ENCODE measurements at regions not wholly inside any gene's neighbourhood (a gene's known extent, or its start where the extent isn't known, plus 50 kb on each side); places are given as distances from the start of the nearest gene placed in this dataset.

GRCh38 chr9:7286101-7286500 lies 513.5 kb downstream of the DMAC1 start:
- Histone ChIP-seq H3K9me3 (no peaks in the 10 kb centered on the region), H3K36me3 (ENCODE audit: low read depth) (no peaks in the 10 kb centered on the region), H3K4me3 (no peak overlapping the region), H3K4me1 (ENCODE audit: low read depth) (no peaks in the 10 kb centered on the region)
- no peak for DNase-seq
- no peak for TF ChIP-seq CTCF (IDR thresholded peaks at IDR 0.05)
- intact Hi-C loops (cut with DNase I, micrococcal nuclease), result no loop called here
- ATAC-seq, result no peak

DNA sequence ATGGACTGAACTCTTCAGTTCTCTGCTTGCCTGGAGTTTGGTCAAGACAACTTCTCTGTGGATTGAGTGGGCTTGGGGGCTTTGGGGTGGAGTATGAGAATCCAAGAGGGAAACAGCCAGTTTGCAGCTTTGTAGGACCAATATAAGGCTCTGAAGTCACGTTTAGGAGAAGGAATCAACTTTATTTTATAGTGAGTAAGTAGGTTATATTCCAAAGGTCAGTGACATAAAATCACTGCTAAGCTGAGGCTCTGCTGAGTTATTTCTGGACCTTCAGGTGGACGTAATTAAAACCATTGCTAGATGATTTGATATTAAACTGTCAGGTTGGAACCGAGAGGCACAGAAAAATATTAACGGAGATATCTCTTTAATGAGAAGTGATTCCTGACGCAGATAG lies 514.4 kb downstream of the DMAC1 start:
- ATAC-seq (peak; percentile 74), DNase-seq (no peak)
- Histone ChIP-seq H3K4me3 (no peak overlapping the region), H3K36me3 (ENCODE audit: low read depth) (no peaks in the 10 kb centered on the region), H3K4me1 (ENCODE audit: low read depth) (no peaks in the 10 kb centered on the region), H3K9me3 (no peaks in the 10 kb centered on the region)
- TF ChIP-seq CTCF (IDR thresholded peaks at IDR 0.05), result no peak
- intact Hi-C loops (cut with DNase I, micrococcal nuclease), result no loop called here

GRCh38 chr9:7284517-7284916 lies 515.1 kb downstream of the DMAC1 start:
- Histone ChIP-seq H3K4me1 (ENCODE audit: low read depth) (no peaks in the 10 kb centered on the region), H3K4me3 (no peak overlapping the region), H3K9me3 (no peaks in the 10 kb centered on the region), H3K36me3 (ENCODE audit: low read depth) (no peaks in the 10 kb centered on the region)
- TF ChIP-seq CTCF (IDR thresholded peaks at IDR 0.05), result no peak
- DNase-seq (no peak), ATAC-seq (no peak)
- intact Hi-C loops (cut with DNase I, micrococcal nuclease), result no loop called here

DNA sequence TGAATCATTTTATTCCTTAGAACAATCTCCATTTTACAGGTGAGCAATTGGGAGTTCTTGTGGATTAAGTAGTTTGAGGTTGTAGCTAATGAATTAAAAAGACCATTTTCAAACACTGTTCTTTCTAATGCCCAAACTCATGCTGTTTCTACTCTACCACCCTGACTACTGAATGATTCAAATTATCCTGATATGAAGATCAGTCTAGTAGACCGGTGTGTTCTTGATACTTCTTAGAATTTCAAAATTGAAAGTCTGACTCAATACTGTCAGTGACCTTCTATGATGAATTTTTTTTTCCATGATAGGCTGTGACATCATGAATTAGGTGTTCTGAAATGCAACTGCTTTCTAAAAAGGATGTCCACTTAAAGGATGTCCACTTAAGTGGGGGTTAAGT lies 515.5 kb downstream of the DMAC1 start:
- no peaks in the 10 kb centered on the region for H3K9me3 ChIP-seq
- H3K36me3 ChIP-seq (ENCODE audit: low read depth), result no peaks in the 10 kb centered on the region
- ATAC-seq (no peak), DNase-seq (no peak)
- no peak overlapping the region for H3K4me3 ChIP-seq
- intact Hi-C loops (cut with DNase I, micrococcal nuclease), result no loop called here
- no peak for TF ChIP-seq CTCF (IDR thresholded peaks at IDR 0.05)
- no peaks in the 10 kb centered on the region for H3K4me1 ChIP-seq (ENCODE audit: low read depth)

DNA sequence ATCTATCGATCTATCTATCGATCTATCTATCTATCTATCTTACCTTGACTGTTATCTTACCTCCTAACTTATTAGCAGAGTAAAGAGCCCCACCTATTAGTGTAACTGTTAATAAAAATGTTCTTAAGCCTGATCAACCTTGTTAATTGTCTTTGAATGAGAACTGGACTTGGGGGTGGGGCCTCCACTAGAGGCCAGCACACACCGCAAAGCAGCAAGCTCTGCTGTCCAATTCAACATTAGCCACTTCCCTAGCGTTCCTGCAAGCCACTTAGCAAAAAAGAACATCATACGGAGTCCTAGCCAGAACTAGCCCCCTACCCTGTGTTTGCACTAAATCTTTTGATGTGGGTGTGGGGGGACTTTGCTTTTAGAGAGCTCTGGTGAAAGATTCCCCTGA lies 515.8 kb downstream of the KDM4C start:
- no peak for ATAC-seq
- Histone ChIP-seq H3K4me3 (no peak overlapping the region), H3K36me3 (ENCODE audit: low read depth) (no peaks in the 10 kb centered on the region), H3K4me1 (ENCODE audit: low read depth) (no peaks in the 10 kb centered on the region), H3K9me3 (no peaks in the 10 kb centered on the region)
- DNase-seq, result no peak
- TF ChIP-seq CTCF (IDR thresholded peaks at IDR 0.05), result no peak
- intact Hi-C loops (cut with DNase I, micrococcal nuclease), result no loop called here

DNA sequence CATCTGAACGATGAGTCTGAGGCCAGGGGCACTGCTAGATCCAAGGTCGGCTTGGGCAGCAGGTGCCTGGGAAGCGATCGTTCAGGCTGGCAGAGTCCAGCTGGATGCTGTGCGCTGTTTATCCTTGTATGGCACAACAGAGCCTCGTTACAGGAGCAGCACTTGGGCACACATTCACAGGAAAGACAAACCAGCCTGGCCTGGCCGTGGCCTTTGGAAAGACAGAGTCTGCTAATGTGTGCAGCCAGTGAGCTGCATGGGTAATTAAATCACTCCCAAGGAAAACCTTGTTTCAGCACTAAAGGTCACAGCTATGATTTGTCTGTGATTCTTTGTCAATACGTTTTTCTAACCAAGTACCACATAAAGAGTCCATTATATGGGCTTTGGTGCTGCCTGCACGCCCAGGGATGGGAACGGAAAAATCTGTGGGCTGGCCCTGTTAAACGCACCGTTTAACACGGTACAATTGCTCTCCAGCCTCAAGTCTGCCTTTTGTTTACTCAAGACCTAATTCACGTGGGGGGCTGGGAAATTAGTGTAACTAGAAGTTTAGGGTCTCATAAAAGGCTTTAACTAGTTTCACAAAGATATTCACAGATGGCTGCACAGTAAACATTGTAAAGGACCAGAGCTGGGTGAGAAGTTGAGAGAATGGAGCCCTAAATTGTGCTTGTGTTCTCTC lies 509.3 kb downstream of the KDM4C start:
- Histone ChIP-seq H3K4me1 (ENCODE audit: low read depth) (peaks cover 4% of the 10 kb centered on the region), H3K9me3 (no peaks in the 10 kb centered on the region), H3K4me3 (no peak overlapping the region), H3K36me3 (ENCODE audit: low read depth) (no peaks in the 10 kb centered on the region)
- intact Hi-C loops (cut with DNase I, micrococcal nuclease), result no loop called here
- no peak for TF ChIP-seq CTCF (IDR thresholded peaks at IDR 0.05)
- peak; percentile 89 for ATAC-seq
- peak; percentile 49 to 71 (median 57) for DNase-seq

Data from mucosa of descending colon (tissue), 3 donors.